ENCODE measurements at regions not wholly inside any gene's neighbourhood (a gene's known extent, or its start where the extent isn't known, plus 50 kb on each side); places are given as distances from the start of the nearest gene placed in this dataset.
"Not testable (repeated sequence)": the region's sequence is repeated elsewhere in the genome, so short reads cannot be mapped to it uniquely, and the experiment has no call there.

DNA sequence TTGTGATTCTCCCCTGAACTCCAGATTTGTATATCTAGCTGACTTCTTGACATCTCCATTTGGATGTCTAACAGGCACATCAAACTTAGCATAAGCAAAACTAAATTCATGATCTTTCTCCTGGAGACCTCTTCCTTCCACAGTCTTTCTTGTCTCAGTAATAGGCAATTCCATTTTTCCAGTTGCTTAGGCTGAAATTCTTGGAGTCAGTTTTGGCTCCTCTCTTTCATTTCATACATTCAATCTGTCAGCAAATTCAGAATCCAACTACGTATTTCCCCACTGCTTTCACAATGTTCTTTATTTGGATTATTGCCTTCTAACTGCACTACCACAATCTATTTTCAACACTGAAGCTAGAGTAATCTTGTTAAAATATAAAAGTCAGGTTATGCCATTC lies 219.9 kb upstream of the GLRA2 start:
- Histone ChIP-seq H3K4me1 (ENCODE audit: control insufficient read depth in 1 of 2, insufficient read depth in 2 of 2, low read length in 2 of 2) (no peaks in the 10 kb centered on the region), H3K27ac (ENCODE audit: low read depth in 1 of 2, low read length in 2 of 2) (no peak overlapping the region), H3K79me2 (ENCODE audit: insufficient read depth, low read length) (no peaks in the 10 kb centered on the region), H3K27me3 (ENCODE audit: control insufficient read depth in 2 of 2, insufficient read depth in 2 of 2, low read length in 2 of 2) (no peaks in the 10 kb centered on the region), H4K20me1 (ENCODE audit: insufficient read depth, low read length) (no peaks in the 10 kb centered on the region), H3K36me3 (replicated peaks in 1 of 2; ENCODE audit: control insufficient read depth in 1 of 2, insufficient read depth in 2 of 2, low read length in 2 of 2) (no peaks in the 10 kb centered on the region), H2AFZ (ENCODE audit: insufficient read depth, low read depth, low read length, poor library complexity, severe bottlenecking) (no peak overlapping the region), H3K4me2 (replicated peaks; ENCODE audit: extremely low read depth, low read length, poor library complexity, severe bottlenecking) (no peak overlapping the region), H3K9ac (ENCODE audit: insufficient read depth, low read length, poor library complexity, severe bottlenecking) (no peak overlapping the region), H3K9me3 (replicated peaks in 1 of 2; ENCODE audit: control insufficient read depth in 1 of 2, insufficient read depth in 1 of 2, low read length in 2 of 2) (no peaks in the 10 kb centered on the region), H3K4me3 (replicated peaks in 1 of 3; ENCODE audit: low read depth in 2 of 3, low read length in 3 of 3) (no peak overlapping the region)
- peaks cover 0 to 12% (median 5%) of the 10 kb centered on the region in 7 donors for H3K9me3 Mint-ChIP-seq
- H3K36me3 Mint-ChIP-seq, result no peaks in the 10 kb centered on the region
- no peak for DNase-seq
- H3K4me3 Mint-ChIP-seq, result no peak overlapping the region
- TF ChIP-seq, protein P1, sequence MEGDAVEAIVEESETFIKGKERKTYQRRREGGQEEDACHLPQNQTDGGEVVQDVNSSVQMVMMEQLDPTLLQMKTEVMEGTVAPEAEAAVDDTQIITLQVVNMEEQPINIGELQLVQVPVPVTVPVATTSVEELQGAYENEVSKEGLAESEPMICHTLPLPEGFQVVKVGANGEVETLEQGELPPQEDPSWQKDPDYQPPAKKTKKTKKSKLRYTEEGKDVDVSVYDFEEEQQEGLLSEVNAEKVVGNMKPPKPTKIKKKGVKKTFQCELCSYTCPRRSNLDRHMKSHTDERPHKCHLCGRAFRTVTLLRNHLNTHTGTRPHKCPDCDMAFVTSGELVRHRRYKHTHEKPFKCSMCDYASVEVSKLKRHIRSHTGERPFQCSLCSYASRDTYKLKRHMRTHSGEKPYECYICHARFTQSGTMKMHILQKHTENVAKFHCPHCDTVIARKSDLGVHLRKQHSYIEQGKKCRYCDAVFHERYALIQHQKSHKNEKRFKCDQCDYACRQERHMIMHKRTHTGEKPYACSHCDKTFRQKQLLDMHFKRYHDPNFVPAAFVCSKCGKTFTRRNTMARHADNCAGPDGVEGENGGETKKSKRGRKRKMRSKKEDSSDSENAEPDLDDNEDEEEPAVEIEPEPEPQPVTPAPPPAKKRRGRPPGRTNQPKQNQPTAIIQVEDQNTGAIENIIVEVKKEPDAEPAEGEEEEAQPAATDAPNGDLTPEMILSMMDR (IDR thresholded peaks at IDR 0.05), result no peak
- no peaks in the 10 kb centered on the region for H3K4me1 Mint-ChIP-seq
- WGBS (ENCODE audit: insufficient coverage), result no CpG with 5 or more reads among the region's 1 CpG
- intact Hi-C loops (cut with micrococcal nuclease), result no loop called here
- H3K27ac Mint-ChIP-seq, result no peak overlapping the region
- H3K27me3 Mint-ChIP-seq (ENCODE audit: low read depth in 3 of 3), result no peaks in the 10 kb centered on the region

DNA sequence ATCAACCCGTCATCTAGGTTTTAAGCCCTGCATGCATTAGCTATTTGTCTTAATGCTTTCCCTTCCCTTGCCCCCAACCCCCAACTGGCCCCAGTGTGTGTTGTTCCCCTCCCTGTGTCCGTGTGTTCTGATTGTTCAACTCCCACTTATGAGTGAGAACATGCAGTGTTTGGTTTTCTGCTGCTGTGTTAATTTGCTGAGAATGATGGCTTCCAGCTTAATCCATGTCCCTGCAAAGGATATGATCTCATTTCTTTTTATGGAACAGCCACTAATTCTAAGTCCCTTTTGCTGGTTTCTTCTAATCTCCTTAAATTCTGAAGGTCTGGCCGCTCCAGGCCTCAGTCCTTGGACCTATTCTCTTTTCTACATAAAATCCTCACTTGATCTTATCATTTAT lies 220.4 kb upstream of the GLRA2 start:
- H3K4me3 Mint-ChIP-seq; H3K36me3 Mint-ChIP-seq; H3K27me3 ChIP-seq (ENCODE audit: control insufficient read depth in 2 of 2, insufficient read depth in 2 of 2, low read length in 2 of 2); H3K4me1 Mint-ChIP-seq; H3K4me2 ChIP-seq (replicated peaks; ENCODE audit: extremely low read depth, low read length, poor library complexity, severe bottlenecking); H3K9me3 ChIP-seq (replicated peaks in 1 of 2; ENCODE audit: control insufficient read depth in 1 of 2, insufficient read depth in 1 of 2, low read length in 2 of 2); H3K27ac ChIP-seq (ENCODE audit: low read depth in 1 of 2, low read length in 2 of 2); intact Hi-C loops (cut with micrococcal nuclease); H3K36me3 ChIP-seq (replicated peaks in 1 of 2; ENCODE audit: control insufficient read depth in 1 of 2, insufficient read depth in 2 of 2, low read length in 2 of 2); H2AFZ ChIP-seq (ENCODE audit: insufficient read depth, low read depth, low read length, poor library complexity, severe bottlenecking); H3K27ac Mint-ChIP-seq; H3K79me2 ChIP-seq (ENCODE audit: insufficient read depth, low read length); H3K4me3 ChIP-seq (replicated peaks in 1 of 3; ENCODE audit: low read depth in 2 of 3, low read length in 3 of 3); H3K27me3 Mint-ChIP-seq (ENCODE audit: low read depth in 3 of 3); H3K9ac ChIP-seq (ENCODE audit: insufficient read depth, low read length, poor library complexity, severe bottlenecking); H4K20me1 ChIP-seq (ENCODE audit: insufficient read depth, low read length); DNase-seq; H3K4me1 ChIP-seq (ENCODE audit: control insufficient read depth in 1 of 2, insufficient read depth in 2 of 2, low read length in 2 of 2): not testable (repeated sequence)
- H3K9me3 Mint-ChIP-seq, result peaks cover 0 to 12% (median 5%) of the 10 kb centered on the region in 7 donors
- no CpG with 5 or more reads among the region's 3 CpGs for WGBS (ENCODE audit: insufficient coverage)

Measured in CD14-positive monocyte (primary cell).